ENCODE measurements at regions not wholly inside any gene's neighbourhood (a gene's known extent, or its start where the extent isn't known, plus 50 kb on each side); places are given as distances from the start of the nearest gene placed in this dataset.
A peak's percentile ranks its signal among the peaks of the same experiment; 100 is the strongest.
"Not testable (repeated sequence)": the region's sequence is repeated elsewhere in the genome, so short reads cannot be mapped to it uniquely, and the experiment has no call there.

- no peak for DNase-seq (ENCODE audit: low spot score)
These were observed 379.7 kb downstream of the RND3 start for GRCh38 chr2:150107816-150108215.

GRCh38 chr2:150107170-150107569, 380.3 kb downstream of the RND3 start:
- DNase-seq (ENCODE audit: low spot score): no peak

GRCh38 chr2:150101947-150102346, 385.5 kb downstream of the RND3 start:
- DNase-seq (ENCODE audit: low spot score): no peak

GRCh38 chr2:150100834-150101233, 386.6 kb downstream of the RND3 start:
- DNase-seq (ENCODE audit: low spot score): no peak

GRCh38 chr2:150100336-150100735, 387.1 kb downstream of the RND3 start:
- no peak for DNase-seq (ENCODE audit: low spot score)

GRCh38 chr2:150099805-150100204, 387.7 kb downstream of the RND3 start:
- DNase-seq (ENCODE audit: low spot score): no peak

GRCh38 chr2:150097901-150098531, 389.5 kb downstream of the RND3 start:
- DNase-seq (ENCODE audit: low spot score): peak; percentile 46

- DNase-seq (ENCODE audit: low spot score): no peak
These were observed 390.1 kb downstream of the RND3 start for GRCh38 chr2:150097402-150097801.

GRCh38 chr2:150095361-150096095, 391.9 kb downstream of the RND3 start:
- DNase-seq (ENCODE audit: low spot score): no peak

- no peak for DNase-seq (ENCODE audit: low spot score)
These were observed 395.6 kb downstream of the RND3 start for GRCh38 chr2:150091846-150092245.

- no peak for DNase-seq (ENCODE audit: low spot score)
These were observed 397.4 kb downstream of the RND3 start for GRCh38 chr2:150090031-150090430.

GRCh38 chr2:150088538-150088937, 398.9 kb downstream of the RND3 start:
- no peak for DNase-seq (ENCODE audit: low spot score)

GRCh38 chr2:150085478-150085877, 402.0 kb downstream of the RND3 start:
- no peak for DNase-seq (ENCODE audit: low spot score)

- no peak for DNase-seq (ENCODE audit: low spot score)
These were observed 405.5 kb downstream of the RND3 start for GRCh38 chr2:150081775-150082481.

- peak; percentile 44 for DNase-seq (ENCODE audit: low spot score)
These were observed 411.2 kb downstream of the RND3 start for GRCh38 chr2:150076281-150076680.

- peak; percentile 60 for DNase-seq (ENCODE audit: low spot score)
These were observed 411.6 kb downstream of the RND3 start for GRCh38 chr2:150075831-150076230.

GRCh38 chr2:150066490-150066889, 421.0 kb downstream of the RND3 start:
- DNase-seq (ENCODE audit: low spot score): no peak

- no peak for DNase-seq (ENCODE audit: low spot score)
These were observed 423.4 kb downstream of the RND3 start for GRCh38 chr2:150063931-150064548.

- DNase-seq (ENCODE audit: low spot score): peak; percentile 84
These were observed 424.0 kb downstream of the RND3 start for GRCh38 chr2:150063432-150063889.

GRCh38 chr2:150062416-150062815, 425.1 kb downstream of the RND3 start:
- DNase-seq (ENCODE audit: low spot score): peak; percentile 42

GRCh38 chr2:150060341-150060740, 427.1 kb downstream of the RND3 start:
- peak; percentile 10 for DNase-seq (ENCODE audit: low spot score)

GRCh38 chr2:150059676-150060075, 427.8 kb downstream of the RND3 start:
- not testable (repeated sequence) for DNase-seq (ENCODE audit: low spot score)

- DNase-seq (ENCODE audit: low spot score): no peak
These were observed 435.0 kb downstream of the RND3 start for GRCh38 chr2:150052457-150052856.
